GM23338 (cell line): ENCODE measurements at regions not wholly inside any gene's neighbourhood (a gene's known extent, or its start where the extent isn't known, plus 50 kb on each side); places are given as distances from the start of the nearest gene placed in this dataset.

Experiments used
- EZH2 ChIP-seq: fragments of 200-600 bp; sonication (generic); IDR thresholded peaks from one replicate; pipeline ENCODE4 v1.8.0; 2017; ENCODE audit warnings: antibody characterized with exemption, mild to moderate bottlenecking, low read depth; ENCODE audit not compliant: unreplicated experiment
- EZH2phosphoT487 ChIP-seq: fragments of 200-600 bp; sonication (generic); IDR thresholded peaks from one replicate; pipeline ENCODE4 v1.8.1; 2018; ENCODE audit warnings: antibody characterized with exemption; ENCODE audit not compliant: unreplicated experiment
- JUNB ChIP-seq: IDR thresholded peaks from one replicate; pipeline ENCODE4 v1.6.1; 2016; ENCODE audit warnings: antibody characterized with exemption; ENCODE audit not compliant: unreplicated experiment
- NANOG ChIP-seq: IDR thresholded peaks from 2 replicates; pipeline ENCODE4 v1.6.1; 2016; ENCODE audit warnings: antibody characterized with exemption, borderline replicate concordance
- REST ChIP-seq: IDR thresholded peaks from one replicate; pipeline ENCODE4 v1.6.1; 2018; ENCODE audit warnings: antibody characterized with exemption; ENCODE audit not compliant: unreplicated experiment
- ZNF114 ChIP-seq: fragments of 250-450 bp; sonication (Bioruptor Pico); IDR thresholded peaks from 2 replicates; pipeline ENCODE4 v1.5.0; 2020; ENCODE audit warnings: mild to moderate bottlenecking, moderate library complexity
- TF ChIP-seq, protein P1 (sequence below), 2 experiments: fragments of 200-600 bp in 1 of 2; sonication (generic) in 1 of 2; conservative IDR thresholded peaks; 2 replicates each; pipeline versions ENCODE4 v1.5.1 to v1.6.1; 2016 to 2017; ENCODE audit warnings: antibody characterized with exemption in 2 of 2, low read depth in 2 of 2, mild to moderate bottlenecking in 2 of 2, moderate library complexity in 1 of 2
- TF ChIP-seq, protein P2 (sequence below): fragments of 250-450 bp; sonication (Bioruptor Pico); IDR thresholded peaks from 2 replicates; pipeline ENCODE4 v1.5.0; 2020; ENCODE audit warnings: mild to moderate bottlenecking, moderate library complexity

DNA sequence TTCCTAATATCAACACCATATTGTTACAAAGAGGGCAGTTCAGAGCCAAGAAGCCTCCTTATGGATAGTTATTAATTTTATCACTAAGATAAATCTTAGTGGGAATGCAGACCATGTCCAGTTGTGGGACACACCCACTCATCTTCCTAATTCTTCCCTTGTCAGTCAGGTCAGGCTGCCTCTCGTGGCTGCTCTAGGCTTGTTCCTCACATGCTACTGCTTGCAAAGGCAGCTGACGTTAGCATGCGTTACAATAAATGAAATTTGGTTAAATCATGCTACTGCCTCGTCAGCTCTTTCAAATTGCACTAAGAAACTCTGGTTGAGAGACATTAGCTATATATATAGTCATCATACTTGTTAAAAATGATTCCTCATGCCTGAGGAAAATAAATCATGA lies 108.4 kb downstream of the CAND1 start:
- TF ChIP-seq EZH2 (no peak), REST (no peak), JUNB (no peak), EZH2phosphoT487 (no peak), ZNF114 (no peak), NANOG (no peak)
- TF ChIP-seq, protein P1, sequence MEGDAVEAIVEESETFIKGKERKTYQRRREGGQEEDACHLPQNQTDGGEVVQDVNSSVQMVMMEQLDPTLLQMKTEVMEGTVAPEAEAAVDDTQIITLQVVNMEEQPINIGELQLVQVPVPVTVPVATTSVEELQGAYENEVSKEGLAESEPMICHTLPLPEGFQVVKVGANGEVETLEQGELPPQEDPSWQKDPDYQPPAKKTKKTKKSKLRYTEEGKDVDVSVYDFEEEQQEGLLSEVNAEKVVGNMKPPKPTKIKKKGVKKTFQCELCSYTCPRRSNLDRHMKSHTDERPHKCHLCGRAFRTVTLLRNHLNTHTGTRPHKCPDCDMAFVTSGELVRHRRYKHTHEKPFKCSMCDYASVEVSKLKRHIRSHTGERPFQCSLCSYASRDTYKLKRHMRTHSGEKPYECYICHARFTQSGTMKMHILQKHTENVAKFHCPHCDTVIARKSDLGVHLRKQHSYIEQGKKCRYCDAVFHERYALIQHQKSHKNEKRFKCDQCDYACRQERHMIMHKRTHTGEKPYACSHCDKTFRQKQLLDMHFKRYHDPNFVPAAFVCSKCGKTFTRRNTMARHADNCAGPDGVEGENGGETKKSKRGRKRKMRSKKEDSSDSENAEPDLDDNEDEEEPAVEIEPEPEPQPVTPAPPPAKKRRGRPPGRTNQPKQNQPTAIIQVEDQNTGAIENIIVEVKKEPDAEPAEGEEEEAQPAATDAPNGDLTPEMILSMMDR (conservative IDR thresholded peaks at IDR 0.05; ENCODE audit: low read depth in 2 of 2): no peak
- TF ChIP-seq, protein P2, sequence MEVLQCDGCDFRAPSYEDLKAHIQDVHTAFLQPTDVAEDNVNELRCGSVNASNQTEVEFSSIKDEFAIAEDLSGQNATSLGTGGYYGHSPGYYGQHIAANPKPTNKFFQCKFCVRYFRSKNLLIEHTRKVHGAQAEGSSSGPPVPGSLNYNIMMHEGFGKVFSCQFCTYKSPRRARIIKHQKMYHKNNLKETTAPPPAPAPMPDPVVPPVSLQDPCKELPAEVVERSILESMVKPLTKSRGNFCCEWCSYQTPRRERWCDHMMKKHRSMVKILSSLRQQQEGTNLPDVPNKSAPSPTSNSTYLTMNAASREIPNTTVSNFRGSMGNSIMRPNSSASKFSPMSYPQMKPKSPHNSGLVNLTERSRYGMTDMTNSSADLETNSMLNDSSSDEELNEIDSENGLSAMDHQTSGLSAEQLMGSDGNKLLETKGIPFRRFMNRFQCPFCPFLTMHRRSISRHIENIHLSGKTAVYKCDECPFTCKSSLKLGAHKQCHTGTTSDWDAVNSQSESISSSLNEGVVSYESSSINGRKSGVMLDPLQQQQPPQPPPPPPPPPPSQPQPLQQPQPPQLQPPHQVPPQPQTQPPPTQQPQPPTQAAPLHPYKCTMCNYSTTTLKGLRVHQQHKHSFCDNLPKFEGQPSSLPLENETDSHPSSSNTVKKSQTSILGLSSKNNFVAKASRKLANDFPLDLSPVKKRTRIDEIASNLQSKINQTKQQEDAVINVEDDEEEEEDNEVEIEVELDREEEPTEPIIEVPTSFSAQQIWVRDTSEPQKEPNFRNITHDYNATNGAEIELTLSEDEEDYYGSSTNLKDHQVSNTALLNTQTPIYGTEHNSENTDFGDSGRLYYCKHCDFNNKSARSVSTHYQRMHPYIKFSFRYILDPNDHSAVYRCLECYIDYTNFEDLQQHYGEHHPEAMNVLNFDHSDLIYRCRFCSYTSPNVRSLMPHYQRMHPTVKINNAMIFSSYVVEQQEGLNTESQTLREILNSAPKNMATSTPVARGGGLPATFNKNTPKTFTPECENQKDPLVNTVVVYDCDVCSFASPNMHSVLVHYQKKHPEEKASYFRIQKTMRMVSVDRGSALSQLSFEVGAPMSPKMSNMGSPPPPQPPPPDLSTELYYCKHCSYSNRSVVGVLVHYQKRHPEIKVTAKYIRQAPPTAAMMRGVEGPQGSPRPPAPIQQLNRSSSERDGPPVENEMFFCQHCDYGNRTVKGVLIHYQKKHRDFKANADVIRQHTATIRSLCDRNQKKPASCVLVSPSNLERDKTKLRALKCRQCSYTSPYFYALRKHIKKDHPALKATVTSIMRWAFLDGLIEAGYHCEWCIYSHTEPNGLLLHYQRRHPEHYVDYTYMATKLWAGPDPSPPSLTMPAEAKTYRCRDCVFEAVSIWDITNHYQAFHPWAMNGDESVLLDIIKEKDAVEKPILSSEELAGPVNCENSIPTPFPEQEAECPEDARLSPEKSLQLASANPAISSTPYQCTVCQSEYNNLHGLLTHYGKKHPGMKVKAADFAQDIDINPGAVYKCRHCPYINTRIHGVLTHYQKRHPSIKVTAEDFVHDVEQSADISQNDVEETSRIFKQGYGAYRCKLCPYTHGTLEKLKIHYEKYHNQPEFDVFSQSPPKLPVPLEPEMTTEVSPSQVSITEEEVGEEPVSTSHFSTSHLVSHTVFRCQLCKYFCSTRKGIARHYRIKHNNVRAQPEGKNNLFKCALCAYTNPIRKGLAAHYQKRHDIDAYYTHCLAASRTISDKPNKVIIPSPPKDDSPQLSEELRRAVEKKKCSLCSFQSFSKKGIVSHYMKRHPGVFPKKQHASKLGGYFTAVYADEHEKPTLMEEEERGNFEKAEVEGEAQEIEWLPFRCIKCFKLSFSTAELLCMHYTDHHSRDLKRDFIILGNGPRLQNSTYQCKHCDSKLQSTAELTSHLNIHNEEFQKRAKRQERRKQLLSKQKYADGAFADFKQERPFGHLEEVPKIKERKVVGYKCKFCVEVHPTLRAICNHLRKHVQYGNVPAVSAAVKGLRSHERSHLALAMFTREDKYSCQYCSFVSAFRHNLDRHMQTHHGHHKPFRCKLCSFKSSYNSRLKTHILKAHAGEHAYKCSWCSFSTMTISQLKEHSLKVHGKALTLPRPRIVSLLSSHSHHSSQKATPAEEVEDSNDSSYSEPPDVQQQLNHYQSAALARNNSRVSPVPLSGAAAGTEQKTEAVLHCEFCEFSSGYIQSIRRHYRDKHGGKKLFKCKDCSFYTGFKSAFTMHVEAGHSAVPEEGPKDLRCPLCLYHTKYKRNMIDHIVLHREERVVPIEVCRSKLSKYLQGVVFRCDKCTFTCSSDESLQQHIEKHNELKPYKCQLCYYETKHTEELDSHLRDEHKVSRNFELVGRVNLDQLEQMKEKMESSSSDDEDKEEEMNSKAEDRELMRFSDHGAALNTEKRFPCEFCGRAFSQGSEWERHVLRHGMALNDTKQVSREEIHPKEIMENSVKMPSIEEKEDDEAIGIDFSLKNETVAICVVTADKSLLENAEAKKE: no peak
